T-helper 2 cell treated with Interferon-gamma antibody and Interleukin-4, amounts not matched to agents 5 μg/mL and 100 μg/mL, for 36 hours (primary cell): ENCODE measurements at regions not wholly inside any gene's neighbourhood (a gene's known extent, or its start where the extent isn't known, plus 50 kb on each side); places are given as distances from the start of the nearest gene placed in this dataset.
"Not testable (repeated sequence)": the region's sequence is repeated elsewhere in the genome, so short reads cannot be mapped to it uniquely, and the experiment has no call there.

ENCODE experiments used
- DNase-seq: peaks from one replicate; pipeline ENCODE4 v3.0.0; 2021; ENCODE audit warnings: low spot score
- H3K27ac Mint-ChIP-seq: one replicate; pipeline ENCODE4 v1.8.0; 2021; ENCODE audit warnings: mild to moderate bottlenecking, mixed read lengths
- H3K27me3 Mint-ChIP-seq: one replicate; pipeline ENCODE4 v1.8.0; 2021; ENCODE audit warnings: low read depth, mixed read lengths
- H3K36me3 Mint-ChIP-seq: one replicate; pipeline ENCODE4 v1.8.0; 2021; ENCODE audit warnings: low read depth, mixed read lengths
- H3K4me1 Mint-ChIP-seq: one replicate; pipeline ENCODE4 v1.8.0; 2021; ENCODE audit warnings: low read depth, mixed read lengths
- H3K4me3 Mint-ChIP-seq: one replicate; pipeline ENCODE4 v1.8.0; 2022; ENCODE audit warnings: mild to moderate bottlenecking, moderate library complexity, mixed read lengths
- H3K9me3 Mint-ChIP-seq: one replicate; pipeline ENCODE4 v1.8.0; 2021; ENCODE audit warnings: mixed read lengths

GRCh38 chr10:105733924-105734323 lies 1092.8 kb downstream of the SORCS3 start:
- Mint-ChIP-seq H3K27ac (no peak overlapping the region), H3K4me3 (no peak overlapping the region), H3K9me3 (peaks cover 5% of the 10 kb centered on the region), H3K36me3 (no peaks in the 10 kb centered on the region), H3K27me3 (no peaks in the 10 kb centered on the region), H3K4me1 (no peaks in the 10 kb centered on the region)
- no peak for DNase-seq

- Mint-ChIP-seq H3K27me3 (no peaks in the 10 kb centered on the region), H3K4me1 (no peaks in the 10 kb centered on the region), H3K9me3 (peaks cover 5% of the 10 kb centered on the region), H3K27ac (no peak overlapping the region), H3K4me3 (no peak overlapping the region), H3K36me3 (no peaks in the 10 kb centered on the region)
- DNase-seq, result no peak
Observed at GRCh38 chr10:105729428-105729827, 1088.3 kb downstream of the SORCS3 start.

DNA sequence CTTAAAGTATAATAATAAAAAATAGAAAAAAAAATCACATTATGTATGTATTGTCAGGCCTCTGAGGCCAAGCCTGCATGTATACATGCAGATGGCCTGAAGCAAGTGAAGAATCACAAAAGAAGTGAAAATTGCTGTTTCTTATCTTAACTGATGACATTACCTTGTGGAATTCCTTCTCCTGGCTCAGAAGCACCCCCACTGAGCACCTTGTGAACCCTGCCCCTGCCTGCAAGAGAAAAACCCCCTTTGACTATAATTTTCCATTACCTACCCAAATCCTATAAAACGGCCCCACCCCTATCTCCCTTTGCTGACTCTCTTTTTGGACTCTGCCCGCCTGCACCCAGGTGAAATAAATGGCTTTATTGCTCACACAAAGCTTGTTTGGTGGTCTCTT lies 1086.5 kb downstream of the SORCS3 start:
- not testable (repeated sequence) for H3K27me3 Mint-ChIP-seq, H3K4me3 Mint-ChIP-seq, H3K9me3 Mint-ChIP-seq, DNase-seq, H3K27ac Mint-ChIP-seq, H3K36me3 Mint-ChIP-seq, H3K4me1 Mint-ChIP-seq

DNA sequence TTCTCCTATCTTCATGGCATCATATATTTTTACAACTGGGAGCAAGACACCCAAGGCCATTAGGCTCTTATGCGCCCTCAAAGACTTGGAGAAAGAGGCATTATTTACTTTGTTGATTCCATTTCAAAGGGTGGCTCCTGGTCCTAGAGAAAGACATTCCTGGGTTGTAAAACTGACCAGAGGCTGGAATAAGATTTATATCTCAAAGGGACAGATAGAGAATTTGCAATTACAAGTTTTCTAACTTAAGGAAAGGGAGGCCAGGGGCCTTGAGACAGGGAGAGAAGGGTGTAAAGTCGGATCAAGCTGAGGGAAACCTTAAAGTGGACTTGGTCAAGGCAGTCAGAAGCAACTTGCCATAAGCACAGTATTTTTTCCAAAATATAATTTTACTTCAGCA lies 1086.0 kb downstream of the SORCS3 start:
- Mint-ChIP-seq H3K4me1 (no peaks in the 10 kb centered on the region), H3K27me3 (no peaks in the 10 kb centered on the region), H3K27ac (no peak overlapping the region), H3K9me3 (no peaks in the 10 kb centered on the region), H3K4me3 (no peak overlapping the region), H3K36me3 (no peaks in the 10 kb centered on the region)
- no peak for DNase-seq

DNA sequence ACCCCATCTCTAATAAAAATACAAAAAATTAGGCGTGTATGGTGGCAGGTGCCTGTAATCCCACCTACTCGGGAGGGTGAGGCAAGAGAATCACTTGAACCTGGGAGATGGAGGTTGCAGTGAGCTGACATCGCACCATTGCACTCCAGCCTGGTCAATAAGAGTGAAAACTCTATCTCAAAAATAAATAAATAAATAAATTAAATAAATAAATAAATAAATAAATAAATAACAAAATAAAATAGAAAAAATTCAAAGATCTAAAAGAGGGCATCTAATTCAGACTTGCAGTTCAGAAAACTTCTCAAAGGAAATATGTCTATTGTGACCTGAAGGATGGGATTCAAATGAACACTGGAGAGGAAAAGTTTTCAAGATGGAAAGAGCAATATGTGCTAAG lies 1085.1 kb downstream of the SORCS3 start:
- Mint-ChIP-seq H3K9me3 (no peaks in the 10 kb centered on the region), H3K4me1 (no peaks in the 10 kb centered on the region), H3K27ac (no peak overlapping the region), H3K36me3 (no peaks in the 10 kb centered on the region), H3K27me3 (no peaks in the 10 kb centered on the region), H3K4me3 (no peak overlapping the region)
- DNase-seq, result no peak

GRCh38 chr10:105725007-105725406 lies 1083.9 kb downstream of the SORCS3 start:
- H3K27ac Mint-ChIP-seq, result no peak overlapping the region
- no peak for DNase-seq
- no peaks in the 10 kb centered on the region for H3K9me3 Mint-ChIP-seq
- no peaks in the 10 kb centered on the region for H3K36me3 Mint-ChIP-seq
- H3K27me3 Mint-ChIP-seq, result no peaks in the 10 kb centered on the region
- no peaks in the 10 kb centered on the region for H3K4me1 Mint-ChIP-seq
- no peak overlapping the region for H3K4me3 Mint-ChIP-seq

DNA sequence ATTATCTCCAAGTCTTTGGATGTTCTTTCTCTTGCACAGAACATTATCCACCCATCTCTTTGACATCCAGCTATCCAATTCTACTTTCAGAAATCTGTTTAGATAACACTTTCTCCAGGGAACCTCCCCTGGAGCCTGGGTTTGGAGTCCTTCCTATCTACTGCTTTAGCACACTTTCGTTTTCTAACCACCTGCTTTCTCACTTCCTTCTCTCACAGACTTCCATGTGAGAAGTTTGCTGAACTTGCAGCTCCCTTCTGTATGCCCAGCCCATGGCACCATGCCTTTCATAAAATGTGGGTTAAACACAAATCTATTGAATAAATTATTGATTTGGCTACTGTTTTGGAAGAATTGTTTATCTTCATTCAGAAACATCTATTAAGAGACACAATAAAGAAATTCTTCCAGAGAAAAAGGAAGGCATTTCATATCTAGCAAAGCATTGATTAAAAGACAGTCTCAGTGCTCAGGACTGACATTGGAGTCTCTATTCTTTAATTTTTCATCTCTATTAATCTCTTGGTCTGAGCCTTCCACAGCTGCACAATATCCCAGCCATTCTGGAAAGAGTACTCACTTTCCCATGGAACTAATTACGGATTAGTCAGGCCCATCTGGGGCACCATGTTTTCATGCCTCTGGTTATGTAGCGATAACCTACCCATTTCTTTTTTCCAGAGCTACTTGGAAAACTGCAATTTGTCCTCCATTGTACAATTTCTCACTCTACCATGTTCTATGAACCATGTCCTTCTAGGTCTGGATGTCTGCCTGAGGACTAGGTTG lies 1077.3 kb downstream of the SORCS3 start:
- DNase-seq, result no peak
- Mint-ChIP-seq H3K4me1 (no peaks in the 10 kb centered on the region), H3K27ac (no peak overlapping the region), H3K4me3 (no peak overlapping the region), H3K9me3 (peaks cover 16% of the 10 kb centered on the region), H3K36me3 (no peaks in the 10 kb centered on the region), H3K27me3 (no peaks in the 10 kb centered on the region)

- H3K4me3 Mint-ChIP-seq, result no peak overlapping the region
- H3K9me3 Mint-ChIP-seq, result peaks cover 21% of the 10 kb centered on the region
- no peaks in the 10 kb centered on the region for H3K27me3 Mint-ChIP-seq
- H3K27ac Mint-ChIP-seq, result no peak overlapping the region
- no peak for DNase-seq
- H3K4me1 Mint-ChIP-seq, result no peaks in the 10 kb centered on the region
- no peaks in the 10 kb centered on the region for H3K36me3 Mint-ChIP-seq
Observed at GRCh38 chr10:105714728-105715127, 1073.6 kb downstream of the SORCS3 start.

DNA sequence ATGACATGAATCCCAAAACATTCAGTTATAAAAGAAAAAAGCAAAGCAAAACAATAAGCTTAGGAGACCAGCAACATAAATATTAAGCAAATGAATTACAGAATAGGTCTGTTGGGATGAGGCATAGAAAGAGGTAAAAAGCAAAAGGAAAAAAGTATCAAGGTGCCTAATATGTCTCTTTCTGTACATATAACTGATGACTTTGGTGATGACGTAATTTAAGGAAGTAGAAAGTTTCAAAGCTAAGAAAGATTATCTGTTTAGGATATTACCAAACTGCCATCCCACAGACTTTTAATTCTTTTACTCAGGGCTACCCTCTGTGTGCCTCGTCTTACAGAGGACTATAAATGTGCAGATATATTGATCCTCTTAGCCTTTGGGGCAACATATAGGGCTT lies 1066.5 kb downstream of the SORCS3 start:
- no peaks in the 10 kb centered on the region for H3K4me1 Mint-ChIP-seq

GRCh38 chr10:105706281-105707026 lies 1065.4 kb downstream of the SORCS3 start:
- H3K9me3 Mint-ChIP-seq, result peaks cover 8% of the 10 kb centered on the region
- no peak overlapping the region for H3K27ac Mint-ChIP-seq
- no peaks in the 10 kb centered on the region for H3K27me3 Mint-ChIP-seq
- no peak overlapping the region for H3K4me3 Mint-ChIP-seq
- no peaks in the 10 kb centered on the region for H3K4me1 Mint-ChIP-seq
- H3K36me3 Mint-ChIP-seq, result no peaks in the 10 kb centered on the region
- DNase-seq, result no peak

More for the DNA sequence above, 1066.5 kb downstream of the SORCS3 start:
- H3K27ac Mint-ChIP-seq, result no peak overlapping the region
- no peak for DNase-seq
- no peaks in the 10 kb centered on the region for H3K36me3 Mint-ChIP-seq
- H3K4me3 Mint-ChIP-seq, result no peak overlapping the region
- no peaks in the 10 kb centered on the region for H3K27me3 Mint-ChIP-seq
- peaks cover 8% of the 10 kb centered on the region for H3K9me3 Mint-ChIP-seq

DNA sequence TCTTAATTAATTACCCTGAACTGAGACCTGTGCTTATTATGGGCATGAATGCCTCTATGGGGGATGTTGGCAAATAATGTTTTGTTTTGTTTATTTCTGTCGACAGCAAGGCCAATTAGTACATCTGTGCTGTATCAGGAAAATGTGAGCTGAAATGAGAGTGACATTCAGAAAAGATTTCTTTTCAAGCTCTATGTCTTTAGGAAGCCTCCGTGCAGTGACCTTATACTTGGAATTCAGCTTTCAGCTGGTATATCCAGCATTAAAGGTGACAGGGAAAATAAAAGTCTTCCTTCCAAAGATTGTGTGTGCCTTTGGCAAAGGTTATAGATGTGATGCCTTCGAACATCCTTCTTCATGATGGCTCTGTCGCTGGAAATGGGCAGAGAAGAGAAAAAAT lies 1061.1 kb downstream of the SORCS3 start:
- DNase-seq, result no peak
- Mint-ChIP-seq H3K9me3 (no peaks in the 10 kb centered on the region), H3K36me3 (no peaks in the 10 kb centered on the region), H3K27ac (no peak overlapping the region), H3K4me1 (no peaks in the 10 kb centered on the region), H3K4me3 (no peak overlapping the region), H3K27me3 (no peaks in the 10 kb centered on the region)

GRCh38 chr10:105700218-105700617 lies 1059.1 kb downstream of the SORCS3 start:
- no peak for DNase-seq
- Mint-ChIP-seq H3K36me3 (no peaks in the 10 kb centered on the region), H3K4me3 (no peak overlapping the region), H3K9me3 (no peaks in the 10 kb centered on the region), H3K27me3 (no peaks in the 10 kb centered on the region), H3K27ac (no peak overlapping the region), H3K4me1 (no peaks in the 10 kb centered on the region)

DNA sequence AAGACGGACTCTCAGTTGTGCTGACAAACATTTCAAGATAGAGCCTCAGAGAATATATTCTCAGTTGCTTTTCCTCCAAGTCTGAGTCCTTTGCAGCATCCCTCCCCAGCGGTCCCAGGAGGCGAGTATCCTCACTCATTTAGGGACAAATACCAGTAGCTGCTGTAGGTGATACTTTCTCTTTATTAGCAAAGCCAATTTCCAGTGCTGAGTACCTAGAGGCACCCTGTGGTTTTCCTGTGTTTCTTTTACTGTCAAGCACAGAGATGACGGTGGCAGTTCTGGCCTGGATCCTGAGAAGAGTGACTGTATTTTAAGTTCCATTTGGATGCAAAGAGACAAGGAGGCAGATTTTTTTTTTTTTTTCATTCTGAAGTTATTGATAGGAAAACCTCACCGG lies 1058.4 kb downstream of the SORCS3 start:
- Mint-ChIP-seq H3K27ac (no peak overlapping the region), H3K4me1 (no peaks in the 10 kb centered on the region), H3K4me3 (no peak overlapping the region), H3K9me3 (no peaks in the 10 kb centered on the region), H3K36me3 (no peaks in the 10 kb centered on the region), H3K27me3 (no peaks in the 10 kb centered on the region)
- DNase-seq, result no peak

DNA sequence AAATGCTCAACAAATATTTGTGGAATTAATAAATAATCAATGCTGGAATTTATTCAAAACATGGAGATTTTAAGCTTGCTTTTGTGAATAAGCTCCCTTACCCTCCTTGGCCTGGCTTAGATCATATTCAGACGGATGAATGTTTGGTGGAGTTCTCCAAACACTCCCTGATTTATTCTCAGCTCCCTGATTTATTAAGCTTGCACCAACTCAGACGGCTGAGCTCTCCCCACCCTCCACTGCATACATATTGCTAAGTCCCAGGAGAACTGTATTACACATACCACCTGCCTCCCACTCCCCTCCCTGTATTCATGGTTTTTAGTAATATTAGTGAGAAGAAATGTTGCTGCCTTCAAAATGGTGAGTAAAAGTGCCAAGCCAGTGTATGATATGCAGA lies 1057.5 kb downstream of the SORCS3 start:
- no peaks in the 10 kb centered on the region for H3K27me3 Mint-ChIP-seq

More for the DNA sequence above, 1057.5 kb downstream of the SORCS3 start:
- H3K27ac Mint-ChIP-seq, result no peak overlapping the region
- DNase-seq, result no peak
- no peak overlapping the region for H3K4me3 Mint-ChIP-seq
- no peaks in the 10 kb centered on the region for H3K9me3 Mint-ChIP-seq
- H3K4me1 Mint-ChIP-seq, result no peaks in the 10 kb centered on the region
- H3K36me3 Mint-ChIP-seq, result no peaks in the 10 kb centered on the region
